IMR-90 (cell line): ENCODE measurements at regions not wholly inside any gene's neighbourhood (a gene's known extent, or its start where the extent isn't known, plus 50 kb on each side); places are given as distances from the start of the nearest gene placed in this dataset.
A peak's percentile ranks its signal among the peaks of the same experiment; 100 is the strongest.

Experiments
- ATAC-seq: fragments of 200-7000 bp; cut with Tn5 transposase; 2 replicates; pipeline ENCODE4 v1.9.1; 2020; ENCODE audit warnings: low read depth, mild to moderate bottlenecking, moderate library complexity
- BruUV-seq: library from RNA; stranded (reverse); fragments of 400-500 nt; replicated peaks from 2 replicates; lab custom pipeline; 2021; lab: Mats Ljungman, UMichigan
- CTCF ChIA-PET: fragments of 300-600 bp; formaldehyde crosslinking; extraction: SDS; loops from one replicate; lab custom pipeline; 2021; ENCODE audit warnings: antibody characterized with exemption; lab: Yijun Ruan, JAX
- POLR2A ChIA-PET: fragments of 300-600 bp; sonication (Branson Sonifier 250); formaldehyde crosslinking; loops from one replicate; lab custom pipeline; 2022; ENCODE audit warnings: antibody characterized with exemption; ENCODE audit not compliant: unreplicated experiment; lab: Charles Lee
- DNase-seq: peaks from one replicate; pipeline ENCODE4 v3.0.0; 2013
- H2AFZ ChIP-seq: replicated peaks from 2 replicates; pipeline ENCODE3; 2013; ENCODE audit warnings: low read length, mild to moderate bottlenecking; ENCODE audit not compliant: poor library complexity
- H2AK5ac ChIP-seq: 2 replicates; pipeline ENCODE4 v1.6.1; 2013; ENCODE audit warnings: low read depth, low read length, inconsistent platforms
- H2AK9ac ChIP-seq: replicated peaks from 2 replicates; pipeline ENCODE3; 2013; ENCODE audit warnings: mild to moderate bottlenecking, low read depth, low read length, moderate library complexity; ENCODE audit not compliant: poor library complexity
- H2BK120ac ChIP-seq: 2 replicates; pipeline ENCODE4 v1.6.1; 2013; ENCODE audit warnings: low read depth, low read length, inconsistent platforms
- H2BK15ac ChIP-seq: 3 replicates; pipeline ENCODE4 v1.6.1; 2013; ENCODE audit warnings: low read depth, low read length, inconsistent platforms
- H2BK20ac ChIP-seq: 2 replicates; pipeline ENCODE4 v1.6.1; 2013; ENCODE audit warnings: low read depth, mild to moderate bottlenecking, inconsistent platforms, low read length, moderate library complexity
- H2BK5ac ChIP-seq: 2 replicates; pipeline ENCODE4 v1.6.1; 2013; ENCODE audit warnings: mild to moderate bottlenecking, low read depth, low read length, inconsistent platforms; ENCODE audit not compliant: poor library complexity, severe bottlenecking
- H3K14ac ChIP-seq: replicated peaks from 2 replicates; pipeline ENCODE4 v1.6.1; 2013; ENCODE audit warnings: low read depth, low read length, inconsistent platforms
- H3K18ac ChIP-seq: 2 replicates; pipeline ENCODE4 v1.6.1; 2013; ENCODE audit warnings: low read depth, low read length, control low read depth
- H3K23ac ChIP-seq: 2 replicates; pipeline ENCODE4 v1.6.1; 2013; ENCODE audit warnings: low read depth, low read length, inconsistent platforms
- H3K27ac ChIP-seq: 2 replicates; pipeline ENCODE4 v1.5.1; 2013; ENCODE audit warnings: mild to moderate bottlenecking, control low read depth, low read length; ENCODE audit not compliant: insufficient read depth
- H3K27me3 ChIP-seq: 2 replicates; pipeline ENCODE4 v1.6.1; 2013; ENCODE audit warnings: low read length; ENCODE audit not compliant: control insufficient read depth, insufficient read depth
- H3K36me3 ChIP-seq: 2 replicates; pipeline ENCODE4 v1.6.1; 2013; ENCODE audit warnings: low read length, mixed read lengths; ENCODE audit not compliant: control insufficient read depth, insufficient read depth
- H3K4ac ChIP-seq: 2 replicates; pipeline ENCODE4 v1.6.1; 2013; ENCODE audit warnings: low read depth, low read length, inconsistent platforms
- H3K4me1 ChIP-seq: 2 replicates; pipeline ENCODE4 v1.6.1; 2013; ENCODE audit warnings: low read length, mixed read lengths; ENCODE audit not compliant: control insufficient read depth, insufficient read depth
- H3K4me2 ChIP-seq: 2 replicates; pipeline ENCODE4 v1.6.1; 2013; ENCODE audit warnings: low read depth, mild to moderate bottlenecking, control low read depth, low read length, moderate library complexity
- H3K4me3 ChIP-seq: 2 replicates; pipeline ENCODE4 v1.5.1; 2013; ENCODE audit warnings: low read depth, mild to moderate bottlenecking, control low read depth, low read length, moderate library complexity; ENCODE audit not compliant: insufficient read depth
- H3K56ac ChIP-seq: 2 replicates; pipeline ENCODE4 v1.6.1; 2013; ENCODE audit warnings: low read length, inconsistent platforms; ENCODE audit not compliant: insufficient read depth; ENCODE audit errors: extremely low read depth
- H3K79me1 ChIP-seq, 2 experiments: 2 replicates each; pipeline ENCODE4 v1.6.1; 2013; ENCODE audit warnings: low read length in 2 of 2, inconsistent platforms in 1 of 2, low read depth in 1 of 2
- H3K9ac ChIP-seq: 2 replicates; pipeline ENCODE4 v1.6.1; 2013; ENCODE audit warnings: low read depth, low read length, control low read depth
- H3K9me1 ChIP-seq: 2 replicates; pipeline ENCODE4 v1.6.1; 2013; ENCODE audit warnings: low read length, inconsistent platforms; ENCODE audit not compliant: insufficient read depth
- H3K9me3 ChIP-seq: 2 replicates; pipeline ENCODE4 v1.6.1; 2013; ENCODE audit warnings: low read length; ENCODE audit not compliant: control insufficient read depth, insufficient read depth
- H4K20me1 ChIP-seq: 2 replicates; pipeline ENCODE4 v1.6.1; 2013; ENCODE audit warnings: low read length, inconsistent platforms; ENCODE audit not compliant: insufficient read depth
- H4K5ac ChIP-seq: 2 replicates; pipeline ENCODE4 v1.6.1; 2013; ENCODE audit warnings: mild to moderate bottlenecking, low read depth, low read length, control low read depth
- H4K8ac ChIP-seq, 2 experiments: 2 replicates each; pipeline ENCODE4 v1.6.1; 2013; ENCODE audit warnings: low read depth in 2 of 2, low read length in 2 of 2, control low read depth in 1 of 2, inconsistent platforms in 1 of 2
- H4K91ac ChIP-seq: 2 replicates; pipeline ENCODE4 v1.6.1; 2013; ENCODE audit warnings: low read depth, low read length, inconsistent platforms; ENCODE audit not compliant: insufficient read depth
- BHLHE40 ChIP-seq: fragments of 150-350 bp; IDR thresholded peaks from 2 replicates; pipeline ENCODE4 v1.6.1; 2016; ENCODE audit warnings: mild to moderate bottlenecking, low read depth, low read length
- CEBPB ChIP-seq: IDR thresholded peaks from 2 replicates; pipeline ENCODE4 v1.6.1; 2012; ENCODE audit warnings: low read depth, low read length, improper control_type of control experiment
- CHD1 ChIP-seq: IDR thresholded peaks from 2 replicates; pipeline ENCODE4 v1.6.1; 2012; ENCODE audit warnings: low read depth, low read length, improper control_type of control experiment
- FOS ChIP-seq: fragments of 150-350 bp; IDR thresholded peaks from 2 replicates; pipeline ENCODE4 v1.6.1; 2016; ENCODE audit warnings: low read depth, low read length
- MAFK ChIP-seq: IDR thresholded peaks from 2 replicates; pipeline ENCODE4 v1.6.1; 2012; ENCODE audit warnings: low read depth, low read length, improper control_type of control experiment
- MAZ ChIP-seq: IDR thresholded peaks from 2 replicates; pipeline ENCODE4 v1.6.1; 2012; ENCODE audit warnings: low read depth, mild to moderate bottlenecking, low read length, improper control_type of control experiment, moderate library complexity, borderline replicate concordance
- MXI1 ChIP-seq: IDR thresholded peaks from 2 replicates; pipeline ENCODE4 v1.6.1; 2012; ENCODE audit warnings: low read depth, mild to moderate bottlenecking, low read length, moderate library complexity, borderline replicate concordance
- NFE2L2 ChIP-seq: fragments of 150-350 bp; IDR thresholded peaks from 2 replicates; pipeline ENCODE4 v1.6.1; 2016; ENCODE audit warnings: low read depth, mild to moderate bottlenecking, low read length
- POLR2A ChIP-seq: IDR thresholded peaks from 2 replicates; pipeline ENCODE4 v1.6.1; 2012; ENCODE audit warnings: mild to moderate bottlenecking, low read depth, low read length
- RAD21 ChIP-seq: IDR thresholded peaks from 2 replicates; pipeline ENCODE4 v1.6.1; 2012; ENCODE audit warnings: low read length, improper control_type of control experiment
- RCOR1 ChIP-seq: IDR thresholded peaks from 2 replicates; pipeline ENCODE4 v1.6.1; 2012; ENCODE audit warnings: mild to moderate bottlenecking, low read length, improper control_type of control experiment; ENCODE audit not compliant: insufficient replicate concordance
- RFX5 ChIP-seq: IDR thresholded peaks from 2 replicates; pipeline ENCODE4 v1.8.0; 2012; ENCODE audit warnings: low read depth, mild to moderate bottlenecking, low read length, moderate library complexity
- SMC3 ChIP-seq: fragments of 150-350 bp; IDR thresholded peaks from 2 replicates; pipeline ENCODE4 v1.6.1; 2016; ENCODE audit warnings: low read depth, mild to moderate bottlenecking, antibody characterized with exemption, low read length, moderate library complexity
- WGBS, 2 experiments: methylation state at CpG; one replicate each; pipeline versions ENCODE4 v1.1.5 to v1.1.7; 2013; ENCODE audit warnings: missing lambda C conversion rate in 2 of 2; ENCODE audit not compliant: insufficient read length in 1 of 2; ENCODE audit errors: extremely low coverage in 2 of 2; 5-methylcytosine and 5-hydroxymethylcytosine counted together
- dilution Hi-C: fragments of 300-500 bp; cut with HindIII; formaldehyde crosslinking; loops from one replicate; pipeline ENCODE4 v1.14.3; 2018; ENCODE audit warnings: low sequenced_read_pairs; ENCODE audit not compliant: unreplicated experiment
- in situ Hi-C: fragments of 300-500 bp; cut with MboI; formaldehyde crosslinking; loops from 3 replicates; pipeline ENCODE4 v1.14.3; 2019; ENCODE audit warnings: low sequenced_read_pairs, inconsistent platforms, mixed read lengths
- intact Hi-C: fragments of 100-400 bp; cut with micrococcal nuclease; formaldehyde crosslinking; loops from 2 replicates; pipeline ENCODE4 v1.10.0; 2022
- TF ChIP-seq, protein P1 (sequence below): fragments of 150-350 bp; IDR thresholded peaks from 2 replicates; pipeline ENCODE4 v1.6.1; 2017; ENCODE audit warnings: mild to moderate bottlenecking, antibody characterized with exemption, low read length, low read depth
- TF ChIP-seq, protein P2 (sequence below): conservative IDR thresholded peaks from 2 replicates; pipeline ENCODE4 v1.5.1; 2012; ENCODE audit warnings: mild to moderate bottlenecking, low read depth, low read length, improper control_type of control experiment
- TF ChIP-seq, protein P3 (sequence below): fragments of 150-350 bp; IDR thresholded peaks from 2 replicates; pipeline ENCODE4 v1.6.1; 2016; ENCODE audit warnings: low read depth, mild to moderate bottlenecking, low read length, moderate library complexity, borderline replicate concordance

DNA sequence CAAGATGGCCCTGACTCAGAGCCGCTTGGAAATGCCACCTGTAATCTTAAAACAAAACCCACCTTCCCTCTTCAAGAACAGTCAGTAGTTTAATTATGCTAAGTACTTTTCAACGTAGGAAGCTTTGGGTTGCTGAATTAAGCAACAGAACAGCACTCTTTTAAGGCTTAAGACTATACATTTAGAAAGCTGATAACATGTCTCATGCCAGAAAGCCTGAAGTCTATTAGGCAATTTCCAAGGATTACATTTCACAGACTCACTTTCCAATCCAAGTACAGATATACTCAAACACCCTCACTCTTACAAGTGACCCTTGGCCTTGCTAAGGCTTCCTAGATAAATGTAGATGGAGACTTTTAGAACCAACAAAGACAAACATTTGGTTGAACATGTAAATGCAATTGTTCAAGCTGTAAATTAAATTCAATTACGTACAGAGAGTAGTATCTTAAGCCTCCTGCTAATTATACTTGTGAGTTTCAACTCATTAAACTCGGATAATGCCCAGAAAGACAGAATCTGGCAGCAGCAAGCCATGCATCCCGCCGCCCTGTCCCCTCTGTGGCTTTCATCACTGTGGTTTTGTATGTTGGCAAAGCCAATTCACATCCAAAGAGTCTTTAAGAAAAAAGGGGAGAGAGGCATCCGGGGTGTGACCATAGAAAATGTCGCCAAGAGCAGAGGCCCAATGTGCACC is 283.1 kb upstream of the NRP1 start:
- Histone ChIP-seq H3K9me3 (no peaks in the 10 kb centered on the region), H3K27ac (no peak overlapping the region), H2BK5ac (no peak overlapping the region), H3K56ac (no peak overlapping the region), H3K23ac (no peak overlapping the region), H2AK9ac (no peak overlapping the region), H3K4me1 (peaks cover 3% of the 10 kb centered on the region; the same call in 1 of the 2 replicates), H4K20me1 (no peaks in the 10 kb centered on the region), H4K8ac (no peak overlapping the region), H3K9me1 (no peaks in the 10 kb centered on the region), H2AFZ (no peak overlapping the region), H3K18ac (no peak overlapping the region), H3K36me3 (no peaks in the 10 kb centered on the region), H2BK15ac (no peak overlapping the region), H3K79me1 (no peaks in the 10 kb centered on the region), H3K9ac (no peak overlapping the region), H2BK20ac (no peak overlapping the region), H3K4me3 (no peak overlapping the region), H3K27me3 (peaks cover 7% of the 10 kb centered on the region; the same call in 1 of the 2 replicates), H4K91ac (no peak overlapping the region), H3K4ac (no peak overlapping the region), H2BK120ac (no peak overlapping the region), H2AK5ac (no peak overlapping the region), H4K5ac (no peak overlapping the region), H3K14ac (no peak overlapping the region), H3K4me2 (no peak overlapping the region; the same call in 1 of the 2 replicates)
- in situ Hi-C loops (no loop called here), dilution Hi-C loops (no loop called here), intact Hi-C loops (no loop called here)
- BruUV-seq = no TSS peak
- TF ChIP-seq MAFK (no peak), MXI1 (no peak), CHD1 (no peak), NFE2L2 (no peak), RCOR1 (no peak), RAD21 (no peak), POLR2A (no peak), FOS (no peak), BHLHE40 (no peak), RFX5 (no peak), MAZ (no peak), CEBPB (no peak), SMC3 (no peak)
- TF ChIP-seq, protein P1, sequence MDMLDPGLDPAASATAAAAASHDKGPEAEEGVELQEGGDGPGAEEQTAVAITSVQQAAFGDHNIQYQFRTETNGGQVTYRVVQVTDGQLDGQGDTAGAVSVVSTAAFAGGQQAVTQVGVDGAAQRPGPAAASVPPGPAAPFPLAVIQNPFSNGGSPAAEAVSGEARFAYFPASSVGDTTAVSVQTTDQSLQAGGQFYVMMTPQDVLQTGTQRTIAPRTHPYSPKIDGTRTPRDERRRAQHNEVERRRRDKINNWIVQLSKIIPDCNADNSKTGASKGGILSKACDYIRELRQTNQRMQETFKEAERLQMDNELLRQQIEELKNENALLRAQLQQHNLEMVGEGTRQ = no peak
- TF ChIP-seq, protein P2, sequence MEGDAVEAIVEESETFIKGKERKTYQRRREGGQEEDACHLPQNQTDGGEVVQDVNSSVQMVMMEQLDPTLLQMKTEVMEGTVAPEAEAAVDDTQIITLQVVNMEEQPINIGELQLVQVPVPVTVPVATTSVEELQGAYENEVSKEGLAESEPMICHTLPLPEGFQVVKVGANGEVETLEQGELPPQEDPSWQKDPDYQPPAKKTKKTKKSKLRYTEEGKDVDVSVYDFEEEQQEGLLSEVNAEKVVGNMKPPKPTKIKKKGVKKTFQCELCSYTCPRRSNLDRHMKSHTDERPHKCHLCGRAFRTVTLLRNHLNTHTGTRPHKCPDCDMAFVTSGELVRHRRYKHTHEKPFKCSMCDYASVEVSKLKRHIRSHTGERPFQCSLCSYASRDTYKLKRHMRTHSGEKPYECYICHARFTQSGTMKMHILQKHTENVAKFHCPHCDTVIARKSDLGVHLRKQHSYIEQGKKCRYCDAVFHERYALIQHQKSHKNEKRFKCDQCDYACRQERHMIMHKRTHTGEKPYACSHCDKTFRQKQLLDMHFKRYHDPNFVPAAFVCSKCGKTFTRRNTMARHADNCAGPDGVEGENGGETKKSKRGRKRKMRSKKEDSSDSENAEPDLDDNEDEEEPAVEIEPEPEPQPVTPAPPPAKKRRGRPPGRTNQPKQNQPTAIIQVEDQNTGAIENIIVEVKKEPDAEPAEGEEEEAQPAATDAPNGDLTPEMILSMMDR = no peak
- TF ChIP-seq, protein P3, sequence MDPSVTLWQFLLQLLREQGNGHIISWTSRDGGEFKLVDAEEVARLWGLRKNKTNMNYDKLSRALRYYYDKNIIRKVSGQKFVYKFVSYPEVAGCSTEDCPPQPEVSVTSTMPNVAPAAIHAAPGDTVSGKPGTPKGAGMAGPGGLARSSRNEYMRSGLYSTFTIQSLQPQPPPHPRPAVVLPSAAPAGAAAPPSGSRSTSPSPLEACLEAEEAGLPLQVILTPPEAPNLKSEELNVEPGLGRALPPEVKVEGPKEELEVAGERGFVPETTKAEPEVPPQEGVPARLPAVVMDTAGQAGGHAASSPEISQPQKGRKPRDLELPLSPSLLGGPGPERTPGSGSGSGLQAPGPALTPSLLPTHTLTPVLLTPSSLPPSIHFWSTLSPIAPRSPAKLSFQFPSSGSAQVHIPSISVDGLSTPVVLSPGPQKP = no peak
- DNase-seq (peak; percentile 7), ATAC-seq (peak; percentile 40)
- 75% methylated on average over 2 of the region's 8 CpGs; no CpG with 5 or more reads in 1 of the 2 experiments for WGBS, 2 experiments
- ChIA-PET POLR2A (no interaction called here), CTCF (interaction anchor here (0.6 kb wide), 1 partner anchor 71 kb away, joined by 3 read pairs; no protein-coding TSS in a partner anchor)
